ENCODE measurements at regions not wholly inside any gene's neighbourhood (a gene's known extent, or its start where the extent isn't known, plus 50 kb on each side); places are given as distances from the start of the nearest gene placed in this dataset.

- Histone ChIP-seq H3K79me2 (ENCODE audit: control insufficient read depth, insufficient read depth, low read length) (no peaks in the 10 kb centered on the region), H3K9me1 (replicated peaks; ENCODE audit: control insufficient read depth, extremely low read depth, insufficient read depth, low read length) (no peaks in the 10 kb centered on the region), H2AFZ (ENCODE audit: low read depth, low read length) (no peak overlapping the region), H3K27me3 (ENCODE audit: control insufficient read depth in 2 of 2, insufficient read depth in 2 of 2, low read length in 2 of 2) (no peaks in the 10 kb centered on the region), H3K4me2 (ENCODE audit: insufficient read depth, low read length) (no peak overlapping the region), H4K20me1 (replicated peaks; ENCODE audit: control insufficient read depth, extremely low read depth, insufficient read depth, low read length) (no peaks in the 10 kb centered on the region), H3K4me1 (ENCODE audit: control insufficient read depth, extremely low read depth, insufficient read depth, low read length) (peaks cover 8% of the 10 kb centered on the region), H3K9ac (replicated peaks; ENCODE audit: extremely low read depth, insufficient read depth, low read length) (no peak overlapping the region), H3K4me3 (replicated peaks in 1 of 3; ENCODE audit: insufficient read depth in 1 of 3, low read depth in 1 of 3, low read length in 3 of 3) (no peak overlapping the region), H3K36me3 (ENCODE audit: control insufficient read depth in 2 of 2, extremely low read depth in 1 of 2, insufficient read depth in 2 of 2, low read length in 2 of 2) (no peaks in the 10 kb centered on the region), H3K27ac (ENCODE audit: insufficient read depth, low read depth, low read length) (no peak overlapping the region), H3K9me3 (replicated peaks; ENCODE audit: control insufficient read depth, insufficient read depth, low read length) (no peaks in the 10 kb centered on the region)
- BruUV-seq (replicated peaks): no TSS peak
- intact Hi-C loops (cut with micrococcal nuclease): no loop called here
- DNase-seq (ENCODE audit: low read depth, low spot score) (no peak), FAIRE-seq (no peak)
- ChIA-PET CTCF (no interaction called here), POLR2A (no interaction called here)
- no peak for TF ChIP-seq JUN (IDR thresholded peaks at IDR 0.05; ENCODE audit: borderline replicate concordance, insufficient read depth, insufficient read length, low read depth)
- TF ChIP-seq MAX (IDR thresholded peaks at IDR 0.05; ENCODE audit: insufficient read depth, insufficient read length): no peak
- TF ChIP-seq, protein P1, sequence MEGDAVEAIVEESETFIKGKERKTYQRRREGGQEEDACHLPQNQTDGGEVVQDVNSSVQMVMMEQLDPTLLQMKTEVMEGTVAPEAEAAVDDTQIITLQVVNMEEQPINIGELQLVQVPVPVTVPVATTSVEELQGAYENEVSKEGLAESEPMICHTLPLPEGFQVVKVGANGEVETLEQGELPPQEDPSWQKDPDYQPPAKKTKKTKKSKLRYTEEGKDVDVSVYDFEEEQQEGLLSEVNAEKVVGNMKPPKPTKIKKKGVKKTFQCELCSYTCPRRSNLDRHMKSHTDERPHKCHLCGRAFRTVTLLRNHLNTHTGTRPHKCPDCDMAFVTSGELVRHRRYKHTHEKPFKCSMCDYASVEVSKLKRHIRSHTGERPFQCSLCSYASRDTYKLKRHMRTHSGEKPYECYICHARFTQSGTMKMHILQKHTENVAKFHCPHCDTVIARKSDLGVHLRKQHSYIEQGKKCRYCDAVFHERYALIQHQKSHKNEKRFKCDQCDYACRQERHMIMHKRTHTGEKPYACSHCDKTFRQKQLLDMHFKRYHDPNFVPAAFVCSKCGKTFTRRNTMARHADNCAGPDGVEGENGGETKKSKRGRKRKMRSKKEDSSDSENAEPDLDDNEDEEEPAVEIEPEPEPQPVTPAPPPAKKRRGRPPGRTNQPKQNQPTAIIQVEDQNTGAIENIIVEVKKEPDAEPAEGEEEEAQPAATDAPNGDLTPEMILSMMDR (IDR thresholded peaks at IDR 0.05; ENCODE audit: extremely low read depth in 1 of 2, insufficient read depth in 1 of 2, low read depth in 1 of 2, low read length in 2 of 2): no peak
- TF ChIP-seq EZH2 (IDR thresholded peaks at IDR 0.05; ENCODE audit: borderline replicate concordance, low read depth, low read length, severe bottlenecking): no peak
- dilution Hi-C loops (cut with MboI; ENCODE audit: extremely low pct_ligation_motif_present, low sequenced_read_pairs): no loop called here
These were observed 214.6 kb downstream of the C12orf50 start for GRCh38 chr12:87814625-87815024.

GRCh38 chr12:87813476-87814234 lies 215.5 kb downstream of the C12orf50 start:
- no peak for TF ChIP-seq MAX (IDR thresholded peaks at IDR 0.05; ENCODE audit: insufficient read depth, insufficient read length)
- no peak for TF ChIP-seq EZH2 (IDR thresholded peaks at IDR 0.05; ENCODE audit: borderline replicate concordance, low read depth, low read length, severe bottlenecking)
- TF ChIP-seq POLR2A (IDR thresholded peaks at IDR 0.05; ENCODE audit: low read depth, low read length): no peak
- TF ChIP-seq POLR2AphosphoS5 (IDR thresholded peaks at IDR 0.05; ENCODE audit: insufficient read depth, low read depth, low read length): no peak
- DNase-seq (ENCODE audit: low read depth, low spot score) (no peak), FAIRE-seq (no peak)
- Histone ChIP-seq H3K4me2 (ENCODE audit: insufficient read depth, low read length) (no peak overlapping the region), H3K4me1 (ENCODE audit: control insufficient read depth, extremely low read depth, insufficient read depth, low read length) (peaks cover 8% of the 10 kb centered on the region), H3K27me3 (ENCODE audit: control insufficient read depth in 2 of 2, insufficient read depth in 2 of 2, low read length in 2 of 2) (no peaks in the 10 kb centered on the region), H2AFZ (ENCODE audit: low read depth, low read length) (no peak overlapping the region), H4K20me1 (replicated peaks; ENCODE audit: control insufficient read depth, extremely low read depth, insufficient read depth, low read length) (no peaks in the 10 kb centered on the region), H3K27ac (ENCODE audit: insufficient read depth, low read depth, low read length) (no peak overlapping the region), H3K9me1 (replicated peaks; ENCODE audit: control insufficient read depth, extremely low read depth, insufficient read depth, low read length) (no peaks in the 10 kb centered on the region), H3K79me2 (ENCODE audit: control insufficient read depth, insufficient read depth, low read length) (no peaks in the 10 kb centered on the region), H3K9ac (replicated peaks; ENCODE audit: extremely low read depth, insufficient read depth, low read length) (no peak overlapping the region), H3K4me3 (replicated peaks in 1 of 3; ENCODE audit: insufficient read depth in 1 of 3, low read depth in 1 of 3, low read length in 3 of 3) (no peak overlapping the region), H3K36me3 (ENCODE audit: control insufficient read depth in 2 of 2, extremely low read depth in 1 of 2, insufficient read depth in 2 of 2, low read length in 2 of 2) (no peaks in the 10 kb centered on the region), H3K9me3 (replicated peaks; ENCODE audit: control insufficient read depth, insufficient read depth, low read length) (no peaks in the 10 kb centered on the region)
- dilution Hi-C loops (cut with MboI; ENCODE audit: extremely low pct_ligation_motif_present, low sequenced_read_pairs): no loop called here
- CTCF ChIA-PET: interaction anchor here (1.0 kb wide), 1 partner anchor 34 kb away, joined by 4 read pairs; no protein-coding TSS in a partner anchor
- no TSS peak for BruUV-seq (replicated peaks)
- POLR2A ChIA-PET: no interaction called here
- intact Hi-C loops (cut with micrococcal nuclease): no loop called here

All from endothelial cell of umbilical vein (primary cell).